ENCODE measurements at regions not wholly inside any gene's neighbourhood (a gene's known extent, or its start where the extent isn't known, plus 50 kb on each side); places are given as distances from the start of the nearest gene placed in this dataset.

GRCh38 chr5:93188876-93189485 lies 392.0 kb downstream of the NR2F1-AS1 start:
- no peaks in the 10 kb centered on the region for H3K9me3 ChIP-seq (ENCODE audit: low read length)
- no peaks in the 10 kb centered on the region for H3K79me2 ChIP-seq (ENCODE audit: insufficient read depth, low read length)
- H3K4me1 ChIP-seq (ENCODE audit: insufficient read depth, low read length, severe bottlenecking): no peaks in the 10 kb centered on the region
- H3K4me3 ChIP-seq (ENCODE audit: low read depth, low read length, poor library complexity, severe bottlenecking): no peak overlapping the region
- H3K27me3 ChIP-seq (ENCODE audit: insufficient read depth, low read length): no peaks in the 10 kb centered on the region
- no peak overlapping the region for H2AFZ ChIP-seq (ENCODE audit: low read length)
- no peak overlapping the region for H3K9ac ChIP-seq (ENCODE audit: low read length)
- no peaks in the 10 kb centered on the region for H3F3A ChIP-seq (ENCODE audit: insufficient read depth, low read length)
- H3K36me3 ChIP-seq (ENCODE audit: insufficient read depth, low read length): no peaks in the 10 kb centered on the region
- no peak overlapping the region for H3K4me2 ChIP-seq (ENCODE audit: low read length)
- H3K9me2 ChIP-seq (ENCODE audit: low read depth, low read length): no peaks in the 10 kb centered on the region
- H4K20me1 ChIP-seq (ENCODE audit: insufficient read depth, low read length): no peaks in the 10 kb centered on the region
- TF ChIP-seq EZH2 (IDR thresholded peaks at IDR 0.05; ENCODE audit: borderline replicate concordance, low read length): no peak
- H3K27ac ChIP-seq (ENCODE audit: low read depth, low read length, poor library complexity, severe bottlenecking): no peak overlapping the region

GRCh38 chr5:93186076-93186682 lies 394.8 kb downstream of the NR2F1-AS1 start:
- H2AFZ ChIP-seq (ENCODE audit: low read length): no peak overlapping the region

DNA sequence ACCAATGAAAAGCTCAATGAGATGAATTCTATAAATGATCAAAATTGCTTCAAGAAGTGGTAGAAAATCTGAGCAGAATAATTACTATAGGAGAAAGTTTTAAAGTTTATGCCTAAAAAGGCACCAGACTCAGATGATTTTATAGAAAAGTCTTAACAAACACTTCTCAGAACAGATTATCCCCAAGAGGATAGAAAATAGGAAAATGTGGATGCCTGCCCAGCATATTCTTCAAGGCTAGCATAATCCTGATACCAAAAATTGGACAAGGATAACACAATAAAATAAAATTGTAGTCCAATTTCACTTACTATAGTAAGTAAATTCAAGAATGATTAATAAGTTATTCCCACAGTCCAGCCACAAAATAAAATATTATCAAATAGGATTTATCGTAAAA lies 397.0 kb downstream of the NR2F1-AS1 start:
- H4K20me1 ChIP-seq (ENCODE audit: insufficient read depth, low read length): no peaks in the 10 kb centered on the region
- no peaks in the 10 kb centered on the region for H3F3A ChIP-seq (ENCODE audit: insufficient read depth, low read length)
- H3K27me3 ChIP-seq (ENCODE audit: insufficient read depth, low read length): no peaks in the 10 kb centered on the region
- no peaks in the 10 kb centered on the region for H3K36me3 ChIP-seq (ENCODE audit: insufficient read depth, low read length)
- H3K4me1 ChIP-seq (ENCODE audit: insufficient read depth, low read length, severe bottlenecking): no peaks in the 10 kb centered on the region
- no peaks in the 10 kb centered on the region for H3K79me2 ChIP-seq (ENCODE audit: insufficient read depth, low read length)
- H3K9me3 ChIP-seq (ENCODE audit: low read length): no peaks in the 10 kb centered on the region
- no peak overlapping the region for H3K9ac ChIP-seq (ENCODE audit: low read length)
- no peak overlapping the region for H2AFZ ChIP-seq (ENCODE audit: low read length)
- no peak for TF ChIP-seq CTCF (IDR thresholded peaks at IDR 0.05; ENCODE audit: low read length)
- TF ChIP-seq EZH2 (IDR thresholded peaks at IDR 0.05; ENCODE audit: borderline replicate concordance, low read length): no peak
- H3K4me3 ChIP-seq (ENCODE audit: low read depth, low read length, poor library complexity, severe bottlenecking): no peak overlapping the region
- H3K27ac ChIP-seq (ENCODE audit: low read depth, low read length, poor library complexity, severe bottlenecking): no peak overlapping the region
- H3K4me2 ChIP-seq (ENCODE audit: low read length): no peak overlapping the region
- H3K9me2 ChIP-seq (ENCODE audit: low read depth, low read length): no peaks in the 10 kb centered on the region

More at GRCh38 chr5:93186076-93186682, 394.8 kb downstream of the NR2F1-AS1 start:
- no peak overlapping the region for H3K4me3 ChIP-seq (ENCODE audit: low read depth, low read length, poor library complexity, severe bottlenecking)
- H3K9ac ChIP-seq (ENCODE audit: low read length): no peak overlapping the region
- H3K79me2 ChIP-seq (ENCODE audit: insufficient read depth, low read length): no peaks in the 10 kb centered on the region
- no peak overlapping the region for H3K27ac ChIP-seq (ENCODE audit: low read depth, low read length, poor library complexity, severe bottlenecking)
- H3K9me3 ChIP-seq (ENCODE audit: low read length): no peaks in the 10 kb centered on the region
- H3K36me3 ChIP-seq (ENCODE audit: insufficient read depth, low read length): no peaks in the 10 kb centered on the region
- no peaks in the 10 kb centered on the region for H3K4me1 ChIP-seq (ENCODE audit: insufficient read depth, low read length, severe bottlenecking)
- no peaks in the 10 kb centered on the region for H3K27me3 ChIP-seq (ENCODE audit: insufficient read depth, low read length)
- TF ChIP-seq CTCF (IDR thresholded peaks at IDR 0.05; ENCODE audit: low read length) (no peak), EZH2 (IDR thresholded peaks at IDR 0.05; ENCODE audit: borderline replicate concordance, low read length) (no peak)
- no peak overlapping the region for H3K4me2 ChIP-seq (ENCODE audit: low read length)
- H3F3A ChIP-seq (ENCODE audit: insufficient read depth, low read length): no peaks in the 10 kb centered on the region
- no peaks in the 10 kb centered on the region for H4K20me1 ChIP-seq (ENCODE audit: insufficient read depth, low read length)
- no peaks in the 10 kb centered on the region for H3K9me2 ChIP-seq (ENCODE audit: low read depth, low read length)

GRCh38 chr5:93179466-93179865 lies 401.6 kb downstream of the NR2F1-AS1 start:
- Histone ChIP-seq H3K9me3 (ENCODE audit: low read length) (no peaks in the 10 kb centered on the region), H3K4me1 (ENCODE audit: insufficient read depth, low read length, severe bottlenecking) (no peaks in the 10 kb centered on the region), H3K4me2 (ENCODE audit: low read length) (no peak overlapping the region), H3F3A (ENCODE audit: insufficient read depth, low read length) (no peaks in the 10 kb centered on the region), H3K36me3 (ENCODE audit: insufficient read depth, low read length) (no peaks in the 10 kb centered on the region), H3K27ac (ENCODE audit: low read depth, low read length, poor library complexity, severe bottlenecking) (no peak overlapping the region), H3K9me2 (ENCODE audit: low read depth, low read length) (no peaks in the 10 kb centered on the region), H3K4me3 (ENCODE audit: low read depth, low read length, poor library complexity, severe bottlenecking) (no peak overlapping the region), H2AFZ (ENCODE audit: low read length) (no peak overlapping the region), H4K20me1 (ENCODE audit: insufficient read depth, low read length) (no peaks in the 10 kb centered on the region), H3K79me2 (ENCODE audit: insufficient read depth, low read length) (no peaks in the 10 kb centered on the region), H3K9ac (ENCODE audit: low read length) (no peak overlapping the region), H3K27me3 (ENCODE audit: insufficient read depth, low read length) (no peaks in the 10 kb centered on the region)
- TF ChIP-seq CTCF (IDR thresholded peaks at IDR 0.05; ENCODE audit: low read length): no peak
- TF ChIP-seq EZH2 (IDR thresholded peaks at IDR 0.05; ENCODE audit: borderline replicate concordance, low read length): no peak

Data from OCI-LY1 (cell line).